HepG2 (cell line): ENCODE measurements at regions not wholly inside any gene's neighbourhood (a gene's known extent, or its start where the extent isn't known, plus 50 kb on each side); places are given as distances from the start of the nearest gene placed in this dataset.

Source experiments
- ATAC-seq: fragments of 200-7000 bp; cut with Tn5 transposase; 3 replicates; pipeline ENCODE4 v1.9.1; 2020; ENCODE audit warnings: mild to moderate bottlenecking, moderate library complexity
- BruUV-seq: library from RNA; stranded (reverse); fragments of 400-500 nt; replicated peaks from 2 replicates; lab custom pipeline; 2021; lab: Mats Ljungman, UMichigan
- CTCF ChIA-PET: fragments of 300-600 bp; formaldehyde crosslinking; extraction: SDS; loops from one replicate; lab custom pipeline; 2021; ENCODE audit warnings: low total read pairs, inconsistent platforms, low intra/inter-chr PET ratio; lab: Yijun Ruan, JAX
- POLR2A ChIA-PET: fragments of 350-600 bp; sonication (Branson Sonifier 250); formaldehyde crosslinking; loops from one replicate; lab custom pipeline; 2020; ENCODE audit warnings: antibody characterized with exemption, inconsistent platforms; lab: Yijun Ruan, JAX
- DNase-seq: peaks from one replicate; pipeline ENCODE4 v3.0.0-alpha.2; 2015; ENCODE audit warnings: low spot score
- FAIRE-seq: peaks from 3 replicates; lab custom pipeline; 2011; peaks lifted over from hg19 to GRCh38; lab: Jason Lieb, UNC
- H2AFZ ChIP-seq: one replicate; pipeline ENCODE4 v1.6.1; 2011; ENCODE audit warnings: low read length, inconsistent platforms
- H3K27ac ChIP-seq: fragments of 300-600 bp; 3 replicates; pipeline ENCODE4 v1.8.0; 2011; ENCODE audit warnings: mixed run types, mild to moderate bottlenecking, mixed read lengths, low read length, inconsistent platforms; ENCODE audit not compliant: insufficient read depth; ENCODE audit errors: extremely low read length
- H3K27me3 ChIP-seq, 2 experiments: fragments of 200-600 bp in 1 of 2; 2 replicates in 1 of 2; 3 replicates in 1 of 2; pipeline versions ENCODE4 v1.6.0 to v1.8.0; 2011; ENCODE audit warnings: low read length in 2 of 2, mild to moderate bottlenecking in 2 of 2, moderate library complexity in 2 of 2, inconsistent platforms in 1 of 2; ENCODE audit not compliant: insufficient read depth in 2 of 2, control insufficient read depth in 1 of 2
- H3K36me3 ChIP-seq, 2 experiments: fragments of 200-600 bp in 1 of 2; replicated peaks in 1 of 2; 2 replicates in 1 of 2; 3 replicates in 1 of 2; pipeline versions ENCODE4 v1.5.1 to v1.8.0; 2011; ENCODE audit warnings: low read length in 2 of 2, inconsistent platforms in 1 of 2; ENCODE audit not compliant: insufficient read depth in 2 of 2, control insufficient read depth in 1 of 2
- H3K4me1 ChIP-seq: 2 replicates; pipeline ENCODE4 v1.5.1; 2012; ENCODE audit warnings: low read length, inconsistent platforms; ENCODE audit not compliant: insufficient read depth
- H3K4me2 ChIP-seq: 2 replicates; pipeline ENCODE4 v1.6.0; 2011; ENCODE audit warnings: low read depth, low read length, inconsistent platforms
- H3K4me3 ChIP-seq, 3 experiments: fragments of 200-600 bp in 1 of 3; sonication (generic), shearing (Covaris generic) in 1 of 3; replicated peaks in 1 of 3; 2 replicates each; pipeline ENCODE4 v1.5.1; 2011 to 2016; ENCODE audit warnings: low read length in 3 of 3, inconsistent platforms in 2 of 3, low read depth in 2 of 3, mild to moderate bottlenecking in 2 of 3, control low read depth in 1 of 3, mixed read lengths in 1 of 3; ENCODE audit not compliant: insufficient read depth in 1 of 3
- H3K79me2 ChIP-seq: one replicate; pipeline ENCODE4 v1.6.1; 2011; ENCODE audit warnings: low read length, inconsistent platforms; ENCODE audit not compliant: insufficient read depth
- H3K9ac ChIP-seq: 2 replicates; pipeline ENCODE4 v1.6.0; 2011; ENCODE audit warnings: mild to moderate bottlenecking, low read depth, low read length, inconsistent platforms; ENCODE audit not compliant: insufficient read depth
- H3K9me3 ChIP-seq: 2 replicates; pipeline ENCODE4 v1.5.1; 2012; ENCODE audit warnings: mild to moderate bottlenecking, low read length
- H4K20me1 ChIP-seq: 2 replicates; pipeline ENCODE4 v1.6.0; 2011; ENCODE audit warnings: inconsistent platforms, mild to moderate bottlenecking, low read length, moderate library complexity; ENCODE audit not compliant: insufficient read depth
- AHR ChIP-seq: IDR thresholded peaks from 2 replicates; pipeline ENCODE4 v1.6.1; 2018; ENCODE audit warnings: missing genetic modification reagents, missing compliant biosample characterization
- ATF7 ChIP-seq, 2 experiments: fragments of 450-650 bp in 1 of 2; sonication (generic) in 1 of 2; formaldehyde crosslinking in 1 of 2; IDR thresholded peaks; 2 replicates each; pipeline versions ENCODE4 v1.4.0 to v1.6.1; 2016 to 2020; ENCODE audit warnings: antibody characterized with exemption in 1 of 2, mild to moderate bottlenecking in 1 of 2, missing genetic modification reagents in 1 of 2
- CREB1 ChIP-seq, 2 experiments: fragments of 450-650 bp in 1 of 2; IDR thresholded peaks; 2 replicates each; pipeline ENCODE4 v1.6.1; 2016 to 2017; ENCODE audit warnings: control low read depth in 1 of 2, mild to moderate bottlenecking in 1 of 2, missing compliant biosample characterization in 1 of 2, missing genetic modification characterization in 1 of 2
- FOXO4 ChIP-seq: sonication (generic); formaldehyde crosslinking; conservative IDR thresholded peaks from 2 replicates; pipeline ENCODE4 v1.8.1; 2023; ENCODE audit warnings: missing genetic modification reagents
- MBD4 ChIP-seq: IDR thresholded peaks from 2 replicates; pipeline ENCODE4 v1.6.1; 2012; ENCODE audit warnings: low read length, inconsistent platforms, borderline replicate concordance
- MXD4 ChIP-seq: IDR thresholded peaks from 2 replicates; pipeline ENCODE4 v1.6.1; 2016; ENCODE audit warnings: mild to moderate bottlenecking, missing biosample characterization, missing genetic modification reagents
- MZF1 ChIP-seq: sonication (generic); formaldehyde crosslinking; IDR thresholded peaks from 2 replicates; pipeline ENCODE4 v1.8.1; 2023; ENCODE audit warnings: mild to moderate bottlenecking, missing genetic modification reagents, borderline replicate concordance
- NRL ChIP-seq: sonication (generic); formaldehyde crosslinking; IDR thresholded peaks from 2 replicates; pipeline ENCODE4 v1.5.0; 2020; ENCODE audit warnings: missing genetic modification reagents, mild to moderate bottlenecking, moderate library complexity, borderline replicate concordance
- ZNF337 ChIP-seq: sonication (generic); formaldehyde crosslinking; IDR thresholded peaks from 2 replicates; pipeline ENCODE4 v1.5.1; 2020; ENCODE audit warnings: missing genetic modification reagents, low read depth, mild to moderate bottlenecking, borderline replicate concordance
- ZNF672 ChIP-seq: sonication (generic); formaldehyde crosslinking; IDR thresholded peaks from 2 replicates; pipeline ENCODE4 v1.8.1; 2022; ENCODE audit warnings: missing genetic modification reagents
- ZNF709 ChIP-seq: sonication (generic); formaldehyde crosslinking; IDR thresholded peaks from 2 replicates; pipeline ENCODE4 v1.5.0; 2020; ENCODE audit warnings: mild to moderate bottlenecking, missing genetic modification reagents
- WGBS: methylation state at CpG from one replicate; pipeline ENCODE4 v1.1.6; 2017; ENCODE audit warnings: low lambda C conversion rate; 5-methylcytosine and 5-hydroxymethylcytosine counted together
- in situ Hi-C: cut with HindIII; loops from 2 replicates; pipeline ENCODE4 v1.10.0; 2017; ENCODE audit warnings: low pct_unique_long_range_greater_than_20kb; ENCODE audit not compliant: extremely low pct_ligation_motif_present
- intact Hi-C: fragments of 100-400 bp; cut with micrococcal nuclease; formaldehyde crosslinking; loops from one replicate; pipeline ENCODE4 v1.10.0; 2022; ENCODE audit not compliant: unreplicated experiment

DNA sequence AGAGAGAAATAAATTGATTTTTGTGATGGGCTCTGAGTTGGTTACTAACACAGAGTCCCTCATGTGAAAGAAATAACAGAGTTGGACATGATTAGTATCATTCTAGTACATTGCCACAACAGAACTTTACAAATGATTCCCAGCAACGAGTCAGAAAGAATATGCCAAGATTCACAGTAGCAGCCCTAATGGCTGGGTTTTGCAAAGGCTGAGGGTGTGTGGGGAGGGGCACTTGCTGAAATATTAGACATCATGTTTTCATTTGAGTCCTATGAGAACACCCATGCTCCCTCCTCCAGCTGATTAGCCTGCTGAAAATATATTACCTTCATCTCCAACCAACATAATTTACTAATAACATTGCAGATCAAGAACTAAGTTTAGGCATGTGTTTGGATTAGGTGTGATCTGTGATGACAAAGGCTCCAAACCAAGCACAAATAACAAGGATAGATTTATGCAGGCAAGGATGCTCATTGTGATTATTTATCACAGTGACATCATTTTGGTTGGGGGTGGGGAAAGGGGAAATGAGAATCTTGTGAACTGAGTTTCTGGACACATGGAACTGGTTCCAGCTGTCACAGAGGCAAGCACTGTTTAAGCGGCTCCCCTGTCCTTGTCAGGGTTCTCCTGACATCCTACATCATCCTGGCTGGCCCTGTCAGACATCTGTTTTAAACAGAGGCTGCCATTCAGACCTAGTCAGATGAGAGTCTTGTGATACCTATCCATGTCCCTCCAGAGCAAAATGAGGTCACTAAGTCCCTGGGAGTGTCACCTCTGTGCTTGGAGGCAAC is 205.8 kb upstream of the NCKAP5 start:
- Histone ChIP-seq H3K4me1 (peaks cover 9% of the 10 kb centered on the region), H3K36me3 (no peaks in the 10 kb centered on the region), H3K9ac (no peak overlapping the region), H3K27ac (no peak overlapping the region), H3K4me3 (no peak overlapping the region), H3K9me3 (no peaks in the 10 kb centered on the region), H2AFZ (no peak overlapping the region), H4K20me1 (no peaks in the 10 kb centered on the region), H3K27me3 (peaks cover 1 to 5% of the 10 kb centered on the region in 2 experiments; a peak in 2 of 5 replicates), H3K4me2 (no peak overlapping the region), H3K79me2 (no peaks in the 10 kb centered on the region)
- WGBS: 0% methylated on average over 2 of the region's 2 CpGs
- TF ChIP-seq AHR (no peak), CREB1 (IDR thresholded peaks at IDR 0.05) (0 out of 2 replicates have a peak, but pooled peaks have one; percentile 4), CREB1 (CRISPR knock-in tag; IDR thresholded peaks at IDR 0.05) (no peak)
- no peak for ATAC-seq
- CTCF ChIA-PET: no interaction called here
- in situ Hi-C loops (no loop called here), intact Hi-C loops (no loop called here)
- POLR2A ChIA-PET: no interaction called here
- BruUV-seq: no TSS peak
- no peak for DNase-seq
- no peak for FAIRE-seq

DNA sequence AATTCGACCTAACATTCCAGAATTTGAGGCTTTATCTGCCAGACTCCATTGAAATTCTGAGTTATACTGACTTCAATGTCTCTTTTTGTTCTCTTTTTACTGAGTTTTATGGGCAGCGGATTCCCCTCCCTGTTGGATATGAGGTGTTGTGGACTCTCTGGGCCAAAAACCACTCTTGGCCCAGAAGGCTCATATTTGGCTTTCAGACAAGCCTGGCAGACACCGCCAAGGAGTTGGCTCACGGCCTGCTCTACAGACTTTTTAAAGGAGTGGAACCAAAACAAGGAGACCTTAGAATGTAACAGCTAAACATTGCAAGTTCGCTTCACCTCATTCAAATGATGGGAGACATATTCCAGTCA is 206.4 kb upstream of the NCKAP5 start:
- no peaks in the 10 kb centered on the region for H3K9me3 ChIP-seq
- no peak overlapping the region for H3K4me3 ChIP-seq
- no peaks in the 10 kb centered on the region for H3K79me2 ChIP-seq
- 26% methylated on average over 5 of the region's 5 CpGs for WGBS
- ChIA-PET CTCF (no interaction called here), POLR2A (no interaction called here)
- BruUV-seq: no TSS peak
- TF ChIP-seq MXD4 (no peak), ATF7 (IDR thresholded peaks at IDR 0.05) (no peak), ATF7 (CRISPR knock-in tag; IDR thresholded peaks at IDR 0.05) (no peak), MBD4 (no peak), ZNF709 (no peak), ZNF337 (CRISPR knock-in tag) (no peak), MZF1 (CRISPR knock-in tag) (no peak), FOXO4 (CRISPR knock-in tag) (no peak), ZNF672 (no peak), NRL (CRISPR knock-in tag) (no peak)
- no peak overlapping the region for H3K27ac ChIP-seq
- no peak overlapping the region for H3K9ac ChIP-seq
- FAIRE-seq: no peak
- DNase-seq: no peak
- ATAC-seq: no peak
- in situ Hi-C loops (no loop called here), intact Hi-C loops (no loop called here)
- H3K36me3 ChIP-seq: no peaks in the 10 kb centered on the region
- peaks cover 1 to 5% of the 10 kb centered on the region in 2 experiments; a peak in 2 of 5 replicates for H3K27me3 ChIP-seq
- H4K20me1 ChIP-seq: no peaks in the 10 kb centered on the region
- H3K4me2 ChIP-seq: no peak overlapping the region
- H2AFZ ChIP-seq: no peak overlapping the region
- H3K4me1 ChIP-seq: peaks cover 9% of the 10 kb centered on the region
